Psoas muscle (tissue), 7 donors: ENCODE measurements at regions not wholly inside any gene's neighbourhood (a gene's known extent, or its start where the extent isn't known, plus 50 kb on each side); places are given as distances from the start of the nearest gene placed in this dataset.

ENCODE experiments used
- ATAC-seq, 4 donors: fragments of 200-7000 bp; cut with Tn5 transposase; one replicate each; pipeline ENCODE4 v1.9.1; 2020; ENCODE audit warnings: moderate library complexity in 3 of 4, mild to moderate bottlenecking in 2 of 4
- DNase-seq, 2 donors: peaks; one replicate each; pipeline ENCODE4 v3.0.0-alpha.2; 2020
- H3K27ac ChIP-seq: fragments of 200-600 bp; one replicate; pipeline ENCODE4 v1.8.0; 2022
- H3K27me3 ChIP-seq, 3 donors: fragments of 200-600 bp in 1 of 3; one replicate each; pipeline versions ENCODE4 v1.6.1 to v1.8.0; 2013 to 2022; ENCODE audit warnings: low read length in 2 of 3, mild to moderate bottlenecking in 2 of 3, moderate library complexity in 1 of 3; ENCODE audit not compliant: insufficient read depth in 3 of 3
- H3K36me3 ChIP-seq, 2 donors: fragments of 200-600 bp in 1 of 2; one replicate each; pipeline versions ENCODE4 v1.6.1 to v1.8.0; 2013 to 2022; ENCODE audit warnings: low read depth in 1 of 2, mild to moderate bottlenecking in 1 of 2, moderate library complexity in 1 of 2; ENCODE audit not compliant: insufficient read depth in 1 of 2
- H3K4me1 ChIP-seq: fragments of 200-600 bp; one replicate; pipeline ENCODE4 v1.8.0; 2022
- H3K4me3 ChIP-seq: fragments of 200-600 bp; one replicate; pipeline ENCODE4 v1.8.0; 2022; ENCODE audit warnings: mild to moderate bottlenecking
- H3K9me3 ChIP-seq: fragments of 200-600 bp; one replicate; pipeline ENCODE4 v1.8.0; 2022
- WGBS, 3 donors: extraction: QIAGEN DNeasy Blood & Tissue Kit; methylation state at CpG; one replicate each; pipeline versions ENCODE4 v1.1.6 to v1.1.7; 2013; 5-methylcytosine and 5-hydroxymethylcytosine counted together
- intact Hi-C, 2 donors: fragments of 100-400 bp; cut with DNase I; formaldehyde crosslinking; loops; one replicate each; pipeline versions ENCODE4 v1.11.0 to v1.14.2; 2022
- TF ChIP-seq, protein P1 (sequence below): fragments of 200-600 bp; IDR thresholded peaks from one replicate; pipeline ENCODE4 v1.8.0; 2022; ENCODE audit warnings: antibody characterized with exemption
- donor health status: healthy with polysubstance abuse.
- donor health status: DM: no; HTN: no; CAD: no; lungs with moderate emphysema.
- donor health status: Bipolar disorder and iron deficiency.
- donor health status: healthy.
- donor health status: DM: yes; HTN: yes; CAD: no.
- donor health status: DM: no; HTN: no; CAD: no.
- donor health status: DM: yes; HTN: yes; CAD: no.

GRCh38 chr6:153526479-153526878 is 395.4 kb upstream of the RGS17 start:
- Histone ChIP-seq H3K27me3 (no peaks in the 10 kb centered on the region), H3K4me1 (no peaks in the 10 kb centered on the region), H3K9me3 (no peaks in the 10 kb centered on the region), H3K27ac (no peak overlapping the region), H3K36me3 (no peaks in the 10 kb centered on the region), H3K4me3 (no peak overlapping the region)
- no peak for DNase-seq
- TF ChIP-seq, protein P1, sequence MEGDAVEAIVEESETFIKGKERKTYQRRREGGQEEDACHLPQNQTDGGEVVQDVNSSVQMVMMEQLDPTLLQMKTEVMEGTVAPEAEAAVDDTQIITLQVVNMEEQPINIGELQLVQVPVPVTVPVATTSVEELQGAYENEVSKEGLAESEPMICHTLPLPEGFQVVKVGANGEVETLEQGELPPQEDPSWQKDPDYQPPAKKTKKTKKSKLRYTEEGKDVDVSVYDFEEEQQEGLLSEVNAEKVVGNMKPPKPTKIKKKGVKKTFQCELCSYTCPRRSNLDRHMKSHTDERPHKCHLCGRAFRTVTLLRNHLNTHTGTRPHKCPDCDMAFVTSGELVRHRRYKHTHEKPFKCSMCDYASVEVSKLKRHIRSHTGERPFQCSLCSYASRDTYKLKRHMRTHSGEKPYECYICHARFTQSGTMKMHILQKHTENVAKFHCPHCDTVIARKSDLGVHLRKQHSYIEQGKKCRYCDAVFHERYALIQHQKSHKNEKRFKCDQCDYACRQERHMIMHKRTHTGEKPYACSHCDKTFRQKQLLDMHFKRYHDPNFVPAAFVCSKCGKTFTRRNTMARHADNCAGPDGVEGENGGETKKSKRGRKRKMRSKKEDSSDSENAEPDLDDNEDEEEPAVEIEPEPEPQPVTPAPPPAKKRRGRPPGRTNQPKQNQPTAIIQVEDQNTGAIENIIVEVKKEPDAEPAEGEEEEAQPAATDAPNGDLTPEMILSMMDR, result no peak
- ATAC-seq, result no peak
- intact Hi-C loops, result no loop called here
- WGBS, 3 donors, result 69 to 76% (median 75%) methylated on average over 3 of the region's 3 CpGs

- H3K27ac ChIP-seq, result no peak overlapping the region
- no peaks in the 10 kb centered on the region for H3K27me3 ChIP-seq
- intact Hi-C loops, result no loop called here
- no peaks in the 10 kb centered on the region for H3K9me3 ChIP-seq
- H3K4me1 ChIP-seq, result no peaks in the 10 kb centered on the region
- TF ChIP-seq, protein P1, result no peak
- H3K4me3 ChIP-seq, result no peak overlapping the region
- WGBS, 3 donors, result 47 to 67% (median 50%) methylated on average over 1 of the region's 1 CpG
- no peaks in the 10 kb centered on the region for H3K36me3 ChIP-seq
- no peak for ATAC-seq
- DNase-seq, result no peak
Observed at GRCh38 chr6:153525998-153526397, 394.9 kb upstream of the RGS17 start.

DNA sequence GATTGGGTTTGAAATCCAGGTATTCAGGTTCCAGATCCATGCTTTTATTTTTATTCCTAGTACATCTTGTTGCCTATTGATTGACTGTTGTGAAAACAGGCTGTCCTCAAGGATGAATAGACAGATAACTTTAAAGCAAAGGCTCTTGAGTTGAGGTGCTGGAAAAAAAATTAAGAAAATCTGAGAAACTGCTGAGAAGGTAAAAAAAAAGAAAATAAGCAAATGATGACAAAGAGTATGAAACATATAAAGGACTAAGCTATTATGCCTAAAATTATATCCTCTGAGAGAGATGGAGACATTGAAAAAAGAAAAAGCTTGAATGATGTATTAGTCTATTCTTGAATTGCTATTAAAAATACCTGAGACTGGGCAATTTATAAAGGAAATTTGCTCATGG is 392.3 kb upstream of the RGS17 start:
- no peak overlapping the region for H3K27ac ChIP-seq
- ATAC-seq (no peak), DNase-seq (no peak)
- H3K36me3 ChIP-seq, result no peaks in the 10 kb centered on the region
- no peaks in the 10 kb centered on the region for H3K4me1 ChIP-seq
- no peak overlapping the region for H3K4me3 ChIP-seq
- intact Hi-C loops, result no loop called here
- no peaks in the 10 kb centered on the region for H3K27me3 ChIP-seq
- TF ChIP-seq, protein P1, result no peak
- no peaks in the 10 kb centered on the region for H3K9me3 ChIP-seq

GRCh38 chr6:153511896-153512496 is 380.9 kb upstream of the RGS17 start:
- no peaks in the 10 kb centered on the region for H3K36me3 ChIP-seq
- DNase-seq, result no peak
- TF ChIP-seq, protein P1, result peak; percentile 41
- 12 to 34% (median 26%) methylated on average over 2 of the region's 2 CpGs for WGBS, 3 donors
- no peaks in the 10 kb centered on the region for H3K4me1 ChIP-seq
- no peaks in the 10 kb centered on the region for H3K27me3 ChIP-seq
- no peaks in the 10 kb centered on the region for H3K9me3 ChIP-seq
- no peak overlapping the region for H3K27ac ChIP-seq
- no peak for ATAC-seq
- no peak overlapping the region for H3K4me3 ChIP-seq
- intact Hi-C loops, result loop anchor here in 1 of 2 donors (10.0 kb wide), 1 partner anchor 477 kb away; no protein-coding TSS in a partner anchor

- Histone ChIP-seq H3K9me3 (no peaks in the 10 kb centered on the region), H3K27me3 (no peaks in the 10 kb centered on the region), H3K4me1 (no peaks in the 10 kb centered on the region), H3K27ac (no peak overlapping the region), H3K36me3 (no peaks in the 10 kb centered on the region), H3K4me3 (no peak overlapping the region)
- 86 to 90% (median 88%) methylated on average over 4 of the region's 4 CpGs for WGBS, 3 donors
- DNase-seq (no peak), ATAC-seq (no peak)
- TF ChIP-seq, protein P1, result no peak
- intact Hi-C loops, result no loop called here
Observed at GRCh38 chr6:153503810-153504209, 372.7 kb upstream of the RGS17 start.
